Bronchial epithelial cell (primary cell): ENCODE measurements at regions not wholly inside any gene's neighbourhood (a gene's known extent, or its start where the extent isn't known, plus 50 kb on each side); places are given as distances from the start of the nearest gene placed in this dataset.

Source experiments
- DNase-seq: peaks from one replicate; pipeline ENCODE4 v3.0.0-alpha.2; 2010; ENCODE audit warnings: low read depth
- FAIRE-seq: peaks from 2 replicates; lab custom pipeline; 2011; peaks lifted over from hg19 to GRCh38; lab: Jason Lieb, UNC
- H3K27me3 ChIP-seq: 2 replicates; pipeline ENCODE4 v1.5.1; 2011; ENCODE audit warnings: low read length; ENCODE audit not compliant: control insufficient read depth, insufficient read depth
- H3K36me3 ChIP-seq: 2 replicates; pipeline ENCODE4 v1.5.1; 2011; ENCODE audit warnings: low read length; ENCODE audit not compliant: control insufficient read depth, insufficient read depth
- H3K4me3 ChIP-seq: 2 replicates; pipeline ENCODE4 v1.5.1; 2011; ENCODE audit warnings: mild to moderate bottlenecking, low read depth, low read length, control low read depth
- TF ChIP-seq, protein P1 (sequence below): IDR thresholded peaks from 2 replicates; pipeline ENCODE4 v1.5.1; 2011; ENCODE audit warnings: mild to moderate bottlenecking, moderate library complexity, low read length, control low read depth, inconsistent platforms; ENCODE audit not compliant: insufficient read depth, severe bottlenecking

GRCh38 chr2:126781806-126782205 lies 116.9 kb upstream of the TEX51 start:
- Histone ChIP-seq H3K36me3 (no peaks in the 10 kb centered on the region), H3K4me3 (no peak overlapping the region), H3K27me3 (no peaks in the 10 kb centered on the region)
- DNase-seq (no peak), FAIRE-seq (no peak)
- TF ChIP-seq, protein P1, sequence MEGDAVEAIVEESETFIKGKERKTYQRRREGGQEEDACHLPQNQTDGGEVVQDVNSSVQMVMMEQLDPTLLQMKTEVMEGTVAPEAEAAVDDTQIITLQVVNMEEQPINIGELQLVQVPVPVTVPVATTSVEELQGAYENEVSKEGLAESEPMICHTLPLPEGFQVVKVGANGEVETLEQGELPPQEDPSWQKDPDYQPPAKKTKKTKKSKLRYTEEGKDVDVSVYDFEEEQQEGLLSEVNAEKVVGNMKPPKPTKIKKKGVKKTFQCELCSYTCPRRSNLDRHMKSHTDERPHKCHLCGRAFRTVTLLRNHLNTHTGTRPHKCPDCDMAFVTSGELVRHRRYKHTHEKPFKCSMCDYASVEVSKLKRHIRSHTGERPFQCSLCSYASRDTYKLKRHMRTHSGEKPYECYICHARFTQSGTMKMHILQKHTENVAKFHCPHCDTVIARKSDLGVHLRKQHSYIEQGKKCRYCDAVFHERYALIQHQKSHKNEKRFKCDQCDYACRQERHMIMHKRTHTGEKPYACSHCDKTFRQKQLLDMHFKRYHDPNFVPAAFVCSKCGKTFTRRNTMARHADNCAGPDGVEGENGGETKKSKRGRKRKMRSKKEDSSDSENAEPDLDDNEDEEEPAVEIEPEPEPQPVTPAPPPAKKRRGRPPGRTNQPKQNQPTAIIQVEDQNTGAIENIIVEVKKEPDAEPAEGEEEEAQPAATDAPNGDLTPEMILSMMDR: no peak

GRCh38 chr2:126782648-126783047 lies 116.0 kb upstream of the TEX51 start:
- H3K27me3 ChIP-seq: no peaks in the 10 kb centered on the region
- no peak overlapping the region for H3K4me3 ChIP-seq
- H3K36me3 ChIP-seq: no peaks in the 10 kb centered on the region
- FAIRE-seq: no peak
- no peak for DNase-seq
- TF ChIP-seq, protein P1: no peak

- no peaks in the 10 kb centered on the region for H3K36me3 ChIP-seq
- TF ChIP-seq, protein P1: no peak
- H3K4me3 ChIP-seq: no peak overlapping the region
- DNase-seq (no peak), FAIRE-seq (peak; percentile 70)
- no peaks in the 10 kb centered on the region for H3K27me3 ChIP-seq
Measured at GRCh38 chr2:126783341-126783740, 115.3 kb upstream of the TEX51 start.

- no peaks in the 10 kb centered on the region for H3K27me3 ChIP-seq
- H3K36me3 ChIP-seq: no peaks in the 10 kb centered on the region
- no peak for FAIRE-seq
- no peak for DNase-seq
- no peak overlapping the region for H3K4me3 ChIP-seq
- TF ChIP-seq, protein P1: no peak
Measured at GRCh38 chr2:126784045-126784444, 114.6 kb upstream of the TEX51 start.

- Histone ChIP-seq H3K4me3 (no peak overlapping the region), H3K27me3 (no peaks in the 10 kb centered on the region), H3K36me3 (no peaks in the 10 kb centered on the region)
- TF ChIP-seq, protein P1: no peak
- FAIRE-seq: no peak
- no peak for DNase-seq
Measured at GRCh38 chr2:126784621-126785020, 114.1 kb upstream of the TEX51 start.

GRCh38 chr2:126785236-126785635 lies 113.5 kb upstream of the TEX51 start:
- TF ChIP-seq, protein P1: no peak
- DNase-seq (no peak), FAIRE-seq (peak; percentile 28)
- H3K4me3 ChIP-seq: no peak overlapping the region
- no peaks in the 10 kb centered on the region for H3K36me3 ChIP-seq
- no peaks in the 10 kb centered on the region for H3K27me3 ChIP-seq
